Brain microvascular endothelial cell (primary cell): ENCODE measurements at regions not wholly inside any gene's neighbourhood (a gene's known extent, or its start where the extent isn't known, plus 50 kb on each side); places are given as distances from the start of the nearest gene placed in this dataset.
A peak's percentile ranks its signal among the peaks of the same experiment; 100 is the strongest.

Experiments used
- DNase-seq: peaks from one replicate; pipeline ENCODE4 v3.0.0-alpha.2; 2020
- H3K27ac ChIP-seq: fragments of 250-450 bp; sonication (Bioruptor Pico); 2 replicates; pipeline ENCODE4 v1.5.1; 2020; ENCODE audit warnings: mild to moderate bottlenecking, moderate library complexity
- H3K27me3 ChIP-seq: fragments of 250-450 bp; sonication (Bioruptor Pico); replicated peaks from 2 replicates; pipeline ENCODE4 v1.5.1; 2020; ENCODE audit warnings: mild to moderate bottlenecking
- H3K36me3 ChIP-seq: fragments of 250-450 bp; sonication (Bioruptor Pico); replicated peaks from 2 replicates; pipeline ENCODE4 v1.5.1; 2020; ENCODE audit warnings: mild to moderate bottlenecking
- H3K4me3 ChIP-seq: 2 replicates; pipeline ENCODE4 v1.5.1; 2011; ENCODE audit warnings: low read depth, mild to moderate bottlenecking, control low read depth, low read length, moderate library complexity
- in situ Hi-C: cut with HindIII; loops from 2 replicates; pipeline ENCODE4 v1.10.0; 2017; ENCODE audit warnings: low sequenced_read_pairs, low pct_ligation_motif_present
- TF ChIP-seq, protein P1 (sequence below): IDR thresholded peaks from 2 replicates; pipeline ENCODE4 v1.5.1; 2011; ENCODE audit warnings: low read depth, mild to moderate bottlenecking, moderate library complexity, low read length, control low read depth, inconsistent platforms; ENCODE audit errors: missing control alignments

GRCh38 chr3:161423911-161424522 lies 52.7 kb upstream of the SPTSSB start:
- Histone ChIP-seq H3K27me3 (no peaks in the 10 kb centered on the region), H3K4me3 (no peak overlapping the region), H3K36me3 (no peaks in the 10 kb centered on the region), H3K27ac (no peak overlapping the region)
- in situ Hi-C loops, result no loop called here
- no peak for DNase-seq
- TF ChIP-seq, protein P1, sequence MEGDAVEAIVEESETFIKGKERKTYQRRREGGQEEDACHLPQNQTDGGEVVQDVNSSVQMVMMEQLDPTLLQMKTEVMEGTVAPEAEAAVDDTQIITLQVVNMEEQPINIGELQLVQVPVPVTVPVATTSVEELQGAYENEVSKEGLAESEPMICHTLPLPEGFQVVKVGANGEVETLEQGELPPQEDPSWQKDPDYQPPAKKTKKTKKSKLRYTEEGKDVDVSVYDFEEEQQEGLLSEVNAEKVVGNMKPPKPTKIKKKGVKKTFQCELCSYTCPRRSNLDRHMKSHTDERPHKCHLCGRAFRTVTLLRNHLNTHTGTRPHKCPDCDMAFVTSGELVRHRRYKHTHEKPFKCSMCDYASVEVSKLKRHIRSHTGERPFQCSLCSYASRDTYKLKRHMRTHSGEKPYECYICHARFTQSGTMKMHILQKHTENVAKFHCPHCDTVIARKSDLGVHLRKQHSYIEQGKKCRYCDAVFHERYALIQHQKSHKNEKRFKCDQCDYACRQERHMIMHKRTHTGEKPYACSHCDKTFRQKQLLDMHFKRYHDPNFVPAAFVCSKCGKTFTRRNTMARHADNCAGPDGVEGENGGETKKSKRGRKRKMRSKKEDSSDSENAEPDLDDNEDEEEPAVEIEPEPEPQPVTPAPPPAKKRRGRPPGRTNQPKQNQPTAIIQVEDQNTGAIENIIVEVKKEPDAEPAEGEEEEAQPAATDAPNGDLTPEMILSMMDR, result peak; percentile 38

DNA sequence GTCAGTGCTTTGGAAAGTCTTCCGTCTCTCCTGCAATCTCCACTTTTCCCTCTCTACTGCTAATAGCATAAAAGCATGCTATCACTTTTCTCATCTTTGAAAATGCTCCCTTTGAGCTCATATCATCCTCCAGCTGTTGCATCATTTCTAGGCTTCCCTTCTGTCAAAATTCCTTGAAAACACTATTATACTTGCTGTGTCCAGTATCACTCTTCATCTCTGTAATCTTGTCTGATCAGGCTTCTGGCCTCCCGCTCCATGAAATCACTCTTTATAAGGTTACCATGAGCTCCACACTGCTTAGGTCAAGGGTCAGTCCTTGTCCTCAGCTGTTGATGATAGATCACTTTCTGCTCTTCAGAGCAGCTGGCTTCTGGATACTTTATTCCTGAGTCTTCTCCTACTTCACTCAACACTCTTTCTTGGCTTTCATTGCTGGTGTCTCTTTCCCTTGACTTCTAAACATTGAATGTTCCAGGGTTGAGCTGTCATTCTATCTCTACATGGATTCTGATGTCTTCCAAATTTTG lies 50.9 kb upstream of the SPTSSB start:
- H3K36me3 ChIP-seq, result no peaks in the 10 kb centered on the region
- no peak for DNase-seq
- H3K27ac ChIP-seq, result no peak overlapping the region
- no peak overlapping the region for H3K4me3 ChIP-seq
- H3K27me3 ChIP-seq, result no peaks in the 10 kb centered on the region
- in situ Hi-C loops, result no loop called here
- TF ChIP-seq, protein P1, result no peak
